OCI-LY3 (cell line): ENCODE measurements at regions not wholly inside any gene's neighbourhood (a gene's known extent, or its start where the extent isn't known, plus 50 kb on each side); places are given as distances from the start of the nearest gene placed in this dataset.

Source experiments
- CTCF ChIP-seq: fragments of 200-600, 300-600 bp; sonication (generic); IDR thresholded peaks from 2 replicates; pipeline ENCODE4 v1.5.1; 2014; ENCODE audit warnings: antibody characterized with exemption, low read length, low read depth
- EZH2phosphoT487 ChIP-seq: fragments of 200-600 bp; shearing (Covaris generic); IDR thresholded peaks from 2 replicates; pipeline ENCODE4 v1.6.1; 2018; ENCODE audit warnings: antibody characterized with exemption, mixed run types, low read depth

GRCh38 chr15:66937588-66937987, 127.8 kb upstream of the SMAD3 start:
- no peak for TF ChIP-seq EZH2phosphoT487
- no peak for TF ChIP-seq CTCF
